HG03442 (cell line): ENCODE measurements at regions not wholly inside any gene's neighbourhood (a gene's known extent, or its start where the extent isn't known, plus 50 kb on each side); places are given as distances from the start of the nearest gene placed in this dataset.

Experiments
- ATAC-seq: cut with Tn5 transposase; IDR thresholded peaks from one replicate; pipeline ENCODE4 v1.9.1; 2021; ENCODE audit warnings: mild to moderate bottlenecking, moderate library complexity; ENCODE audit not compliant: unreplicated experiment

DNA sequence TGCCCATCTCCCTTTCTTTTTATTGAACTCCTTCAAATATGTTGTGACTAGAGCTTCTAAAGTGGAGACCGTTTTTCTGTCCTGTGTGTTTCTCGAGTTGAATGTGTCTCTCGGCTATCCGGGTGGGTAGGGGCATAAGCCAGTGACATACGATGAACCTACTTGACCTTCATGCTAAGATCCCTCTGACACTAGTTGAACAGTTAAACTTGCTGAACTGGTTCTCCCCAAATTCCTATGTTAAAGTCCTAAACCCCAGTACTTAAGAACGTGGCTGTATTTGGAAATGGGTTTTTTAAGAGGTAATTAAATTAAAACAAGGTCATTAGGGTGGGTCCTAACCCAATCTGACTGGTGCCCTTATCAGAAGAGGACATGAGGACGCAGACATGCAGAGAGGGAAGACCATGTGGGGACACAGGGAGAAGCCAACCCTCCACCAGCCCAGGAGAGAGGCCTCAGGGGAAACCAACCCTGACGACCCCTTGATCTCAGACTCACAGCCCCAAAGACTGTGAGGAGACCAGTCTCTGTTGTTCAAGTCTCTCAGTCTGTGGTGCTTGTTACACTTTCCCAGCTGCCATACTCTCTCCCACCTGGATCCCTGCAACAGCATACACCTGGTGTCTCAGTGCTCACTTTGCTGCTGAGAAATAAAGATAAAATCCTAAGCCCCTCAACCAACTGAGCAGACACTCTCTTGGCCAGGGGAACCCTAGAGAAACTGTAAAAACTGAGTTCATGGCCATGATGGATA lies 208.4 kb downstream of the MYLK4 start:
- ATAC-seq, result no peak

DNA sequence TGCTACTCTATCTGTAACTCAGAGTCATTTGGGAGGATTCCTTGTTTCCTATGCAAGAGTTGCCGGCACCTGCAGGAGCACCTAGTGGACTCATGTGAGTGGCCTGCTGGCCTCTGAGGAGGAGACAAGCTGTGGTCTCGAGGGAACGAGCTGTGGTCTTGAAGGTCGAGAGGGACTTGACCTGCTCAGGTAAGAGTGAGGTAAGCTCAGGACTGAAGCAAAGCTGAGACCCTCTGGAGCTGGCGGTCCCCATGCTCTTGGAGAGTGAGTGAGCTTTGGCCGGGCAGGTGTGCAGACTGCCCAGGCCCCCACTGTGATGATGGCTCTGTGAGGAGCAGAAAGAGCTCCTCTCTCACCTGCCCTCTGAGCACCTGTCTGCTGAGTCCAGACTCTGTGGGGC lies 214.3 kb downstream of the MYLK4 start:
- no peak for ATAC-seq

DNA sequence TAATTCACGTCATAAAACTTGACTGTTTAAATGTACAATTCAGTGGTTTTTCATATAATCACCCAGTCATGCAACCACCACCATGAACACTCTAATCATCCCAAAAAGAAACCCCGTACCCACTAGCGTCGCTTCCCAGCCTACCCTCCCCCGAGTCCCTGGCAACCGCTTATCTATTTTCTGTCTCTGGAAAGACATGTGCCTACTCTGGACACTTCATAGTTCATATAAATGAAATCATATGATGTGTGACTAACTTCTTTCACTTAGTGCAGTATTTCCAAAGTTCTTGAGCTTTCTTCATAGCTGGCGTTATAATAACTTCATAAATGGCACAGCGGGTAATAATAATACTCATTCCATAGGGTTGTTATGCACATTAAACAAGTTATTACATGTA lies 215.2 kb downstream of the MYLK4 start:
- ATAC-seq, result no peak

DNA sequence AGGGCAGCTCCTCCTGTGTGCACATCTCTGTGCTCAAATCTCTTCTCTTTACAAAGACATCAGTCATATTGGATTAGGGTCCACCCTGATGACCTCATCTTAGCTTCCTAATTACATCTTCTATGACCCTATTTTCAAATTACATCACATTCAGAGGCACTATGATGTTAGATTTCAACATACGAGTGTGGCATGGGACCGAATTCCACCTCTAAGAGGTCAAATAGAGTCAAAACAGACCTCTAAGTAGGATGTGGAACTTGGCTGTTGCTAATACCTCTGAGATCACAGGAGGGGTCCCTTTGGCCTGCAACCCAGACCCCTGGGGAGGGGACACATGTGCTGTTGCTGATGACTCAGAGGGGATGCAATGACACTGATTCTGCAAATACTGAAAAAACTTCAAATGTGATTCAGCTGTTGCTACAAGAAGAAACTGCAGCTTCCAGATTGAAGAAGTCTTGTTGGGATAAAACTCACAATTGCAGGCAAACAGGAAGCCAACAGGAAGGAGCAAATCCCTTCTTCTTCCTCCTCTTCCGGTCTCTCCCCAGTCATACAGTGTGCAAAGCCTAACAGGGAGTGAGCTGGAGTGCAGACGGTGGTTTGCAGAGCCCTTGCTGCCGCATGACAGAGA lies 216.2 kb downstream of the MYLK4 start:
- ATAC-seq, result no peak

DNA sequence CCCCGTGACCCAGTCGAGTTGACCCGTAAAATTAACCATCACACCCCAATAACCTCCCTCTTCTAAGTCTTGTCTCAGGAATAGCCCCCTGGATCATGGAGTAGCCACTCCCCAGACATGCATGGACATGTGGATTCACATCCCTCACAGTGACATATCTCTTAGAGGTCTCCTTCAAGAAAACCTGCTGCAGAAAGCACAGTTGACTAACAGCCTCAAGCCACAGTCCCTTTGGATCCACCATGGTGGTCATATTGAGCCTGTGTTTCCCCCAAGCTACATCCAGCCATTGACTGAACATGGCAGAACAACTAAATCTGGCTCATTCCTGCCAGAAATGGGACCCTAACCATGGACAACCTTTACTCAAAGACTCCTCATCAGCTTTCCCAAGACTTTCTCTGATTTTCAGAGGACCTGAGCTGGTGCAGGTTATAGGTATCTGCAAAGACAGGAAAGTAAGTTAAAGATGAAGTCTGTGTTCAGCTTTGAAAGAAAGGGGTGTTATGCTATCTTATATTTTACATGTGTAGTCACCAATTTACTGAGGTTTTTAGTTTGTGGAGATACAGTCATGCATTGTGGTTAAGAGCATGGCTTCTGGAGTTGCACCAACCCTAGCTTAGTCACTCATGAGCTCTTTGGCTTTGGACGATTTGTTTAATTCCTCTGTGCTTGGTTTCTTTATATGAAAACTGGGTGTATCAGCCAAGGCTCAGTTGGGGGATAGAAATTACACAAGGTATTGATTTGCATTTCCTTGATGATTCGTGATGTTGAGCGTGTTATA lies 219.1 kb downstream of the MYLK4 start:
- no peak for ATAC-seq

DNA sequence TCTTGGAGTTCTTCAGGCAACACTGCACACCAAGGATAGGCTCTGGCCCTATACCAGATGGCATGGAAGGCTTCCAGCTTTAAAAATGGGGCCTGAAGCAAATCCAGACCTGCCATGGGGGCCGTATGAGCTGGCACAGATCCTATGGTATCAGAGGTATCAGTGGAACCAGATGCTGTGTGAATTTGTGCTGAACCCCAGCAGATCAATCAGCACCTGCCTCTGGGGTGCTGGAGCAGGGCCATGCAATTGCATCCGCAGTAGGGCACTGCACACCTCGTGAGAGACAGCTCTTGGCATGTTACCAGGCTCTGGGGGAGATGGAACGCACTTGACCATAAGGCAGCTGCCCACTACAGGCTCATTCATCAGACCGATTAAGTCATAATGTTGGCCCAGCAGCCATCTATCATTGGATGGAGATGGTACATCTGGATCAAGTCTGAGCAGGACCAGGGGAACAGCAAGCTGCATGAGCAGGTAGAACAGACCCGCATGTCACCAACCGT lies 221.5 kb downstream of the MYLK4 start:
- no peak for ATAC-seq

DNA sequence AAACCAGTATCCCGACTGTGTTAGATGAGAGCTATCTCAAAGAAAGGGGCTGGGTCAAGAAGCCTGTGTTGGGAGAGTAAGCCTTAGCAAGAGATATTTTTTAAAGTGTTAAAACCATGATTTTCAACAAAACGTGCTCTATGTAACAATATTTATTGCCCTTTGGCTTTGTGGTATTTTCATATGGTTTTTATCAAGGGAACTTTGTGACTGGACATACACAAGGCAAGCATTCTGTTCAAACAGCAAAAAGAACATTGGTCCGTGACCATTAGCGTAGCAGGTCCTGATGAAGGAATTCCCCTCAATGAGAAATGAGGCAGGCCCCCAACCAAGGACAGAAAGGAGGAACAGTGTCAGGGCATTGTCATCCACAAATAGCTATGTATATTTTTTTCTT lies 222.6 kb downstream of the MYLK4 start:
- no peak for ATAC-seq

DNA sequence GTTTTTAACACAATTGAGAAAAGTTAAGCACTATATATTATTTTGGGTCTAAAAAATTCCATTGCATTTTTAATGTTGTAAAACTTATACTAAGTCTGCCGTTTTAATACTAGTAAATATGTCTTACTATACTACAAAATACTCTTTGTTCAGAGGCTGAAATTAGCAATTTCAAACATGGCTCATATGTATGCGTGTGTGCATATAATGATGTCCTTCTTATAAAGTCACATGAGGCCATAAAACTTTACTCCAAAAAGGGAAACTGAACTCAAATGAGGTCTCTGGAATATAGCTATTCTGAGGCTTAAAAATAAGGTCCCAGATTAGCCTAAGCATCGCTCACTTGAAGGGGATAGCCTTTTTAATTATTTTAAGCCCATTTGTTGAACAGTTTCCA lies 224.0 kb downstream of the MYLK4 start:
- ATAC-seq, result no peak

DNA sequence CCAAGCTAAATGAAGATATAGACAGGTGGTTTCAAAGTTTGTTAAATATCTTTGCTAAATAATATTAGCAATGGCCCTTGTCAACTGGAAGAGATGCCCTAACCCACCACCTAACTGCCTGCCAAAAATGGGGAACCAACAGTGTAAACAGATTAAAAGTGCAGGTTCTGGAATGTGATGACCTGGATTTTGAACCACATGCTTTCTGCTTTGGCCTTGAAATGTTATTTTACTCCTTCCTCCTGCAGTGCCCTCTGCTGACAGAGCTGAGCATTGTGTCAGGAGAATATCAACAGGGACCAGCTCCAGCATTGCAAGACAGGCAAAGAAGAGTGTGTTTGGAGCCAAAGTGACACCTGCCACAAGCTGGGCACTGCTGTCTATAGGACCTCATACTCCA lies 226.6 kb downstream of the MYLK4 start:
- no peak for ATAC-seq

DNA sequence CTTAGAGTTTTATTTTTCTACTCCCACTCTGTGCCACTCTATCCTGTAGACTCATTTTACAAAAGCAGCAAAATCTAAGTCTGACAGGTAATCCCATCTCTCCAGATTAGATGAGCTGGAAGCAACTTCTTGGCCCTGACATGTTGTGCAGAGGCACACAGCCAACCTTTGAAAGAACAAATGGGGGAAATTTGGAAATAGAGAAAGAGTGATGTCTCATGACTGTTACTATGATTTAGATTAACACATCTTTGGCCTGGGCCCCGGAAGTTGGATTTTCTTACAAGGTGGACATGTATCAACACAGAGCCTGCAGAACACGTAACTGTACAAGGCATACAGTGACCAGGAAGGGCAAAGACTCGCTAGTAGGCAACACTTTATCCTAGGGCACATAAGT lies 227.7 kb downstream of the MYLK4 start:
- no peak for ATAC-seq

DNA sequence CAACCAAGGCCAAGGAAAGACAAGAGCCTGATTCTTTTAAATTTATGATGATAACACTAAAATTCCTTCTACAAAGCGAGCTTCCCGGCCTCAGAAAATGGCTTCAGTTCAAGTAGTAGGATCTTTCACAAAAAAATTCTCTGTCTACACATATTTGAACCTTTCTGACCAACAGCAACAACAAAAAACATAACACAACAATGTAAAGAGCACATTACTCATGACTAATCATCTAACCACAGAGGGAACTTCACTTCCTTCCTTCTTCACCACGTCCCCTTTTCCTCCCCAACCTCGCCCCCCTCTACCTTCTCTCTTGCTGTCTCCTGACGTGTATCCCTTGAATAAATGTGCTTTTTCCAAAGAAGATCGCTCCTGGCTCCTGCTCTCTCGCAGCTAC lies 228.2 kb downstream of the MYLK4 start:
- no peak for ATAC-seq

DNA sequence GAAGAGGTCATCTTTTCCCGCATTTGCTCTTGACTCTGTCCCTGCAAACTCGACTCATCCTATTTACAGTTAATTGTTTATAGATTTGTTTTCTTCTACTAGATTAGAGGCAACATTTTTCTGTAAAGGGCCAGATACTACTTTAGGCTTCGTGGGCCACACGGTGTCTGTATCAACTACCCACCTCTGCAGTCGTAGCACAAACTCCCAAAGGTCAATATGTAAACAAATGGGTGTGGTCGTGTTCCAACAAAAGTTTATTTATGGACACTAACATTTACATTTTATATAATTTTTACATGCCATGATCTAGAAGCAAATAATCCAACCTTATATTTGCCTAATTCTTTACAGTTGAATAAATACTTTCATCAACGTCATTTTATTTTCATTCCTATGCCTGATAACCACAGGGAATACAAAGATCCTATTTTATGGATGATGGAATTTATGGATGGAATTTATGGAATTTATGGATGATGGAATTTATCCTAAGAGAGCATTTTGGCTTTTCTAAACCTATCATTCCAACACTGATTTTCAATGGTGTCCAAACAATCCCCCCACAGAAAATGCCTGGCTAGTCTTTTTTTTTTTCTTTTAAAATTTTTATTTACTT lies 232.8 kb downstream of the MYLK4 start:
- no peak for ATAC-seq

DNA sequence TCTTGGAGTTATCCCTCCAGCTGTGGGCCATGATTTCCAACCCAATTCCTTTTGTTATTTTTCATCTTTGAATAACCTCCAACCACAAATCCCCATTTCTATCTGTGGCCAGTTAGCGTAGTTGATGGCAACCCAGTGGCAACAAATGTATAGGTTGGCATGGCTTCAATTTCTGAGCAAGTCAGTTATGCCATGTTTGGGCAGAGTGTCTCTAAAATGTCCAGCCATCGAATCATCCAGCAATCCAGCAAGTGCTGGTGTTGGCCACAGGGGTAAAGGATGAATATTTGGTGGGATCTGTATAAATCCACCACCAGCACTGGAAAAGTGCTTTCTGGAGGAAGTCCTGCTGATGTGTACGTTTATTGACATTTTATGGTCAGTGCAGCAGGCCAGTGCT lies 233.3 kb downstream of the MYLK4 start:
- no peak for ATAC-seq

DNA sequence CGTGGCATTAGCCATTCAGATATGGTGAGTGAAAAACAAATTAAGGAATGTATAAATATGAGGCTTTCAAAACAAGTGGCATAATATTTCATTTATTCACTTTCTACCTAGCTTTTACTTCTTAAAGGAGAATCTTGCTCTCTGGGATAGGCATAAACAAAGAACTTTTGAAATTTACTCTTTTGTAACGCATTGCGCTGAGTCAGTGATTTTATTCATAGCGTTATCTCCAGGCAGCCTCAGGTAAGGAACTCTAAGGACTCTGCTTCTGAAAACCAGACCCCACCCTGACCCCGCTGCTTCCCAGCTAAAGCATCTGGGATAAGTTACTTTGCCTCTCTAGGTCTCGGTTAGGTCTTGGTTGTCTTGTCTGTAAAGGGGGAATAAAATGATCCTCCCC lies 234.7 kb downstream of the MYLK4 start:
- ATAC-seq, result no peak

DNA sequence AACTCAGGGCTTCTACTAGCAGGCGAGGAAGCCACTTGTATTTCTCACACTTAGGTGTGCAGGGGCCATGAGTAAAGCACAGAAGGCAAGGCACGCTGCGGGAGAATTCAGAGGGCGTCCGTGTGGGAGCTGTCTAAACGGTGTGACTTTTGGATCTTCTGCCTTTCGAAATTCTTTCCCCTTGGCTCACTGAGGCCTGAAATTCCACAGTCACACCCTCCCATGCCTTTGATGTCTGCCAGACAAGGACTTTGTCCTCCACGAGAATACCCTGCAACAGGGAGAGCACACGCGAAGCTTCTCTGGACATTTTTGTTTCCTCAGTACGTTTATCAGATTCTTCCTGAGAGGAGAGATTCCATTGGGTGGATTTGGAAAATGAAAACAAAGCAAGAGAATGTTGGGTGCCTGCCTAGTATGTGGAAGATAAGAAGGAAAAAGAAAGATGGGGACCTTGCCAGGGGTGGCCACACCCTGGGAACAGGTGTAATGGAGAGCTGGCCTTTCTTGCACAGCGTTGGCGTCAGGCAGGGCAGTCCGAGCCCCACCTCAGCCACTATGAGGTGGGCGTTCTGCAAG lies 235.7 kb downstream of the MYLK4 start:
- ATAC-seq, result no peak

DNA sequence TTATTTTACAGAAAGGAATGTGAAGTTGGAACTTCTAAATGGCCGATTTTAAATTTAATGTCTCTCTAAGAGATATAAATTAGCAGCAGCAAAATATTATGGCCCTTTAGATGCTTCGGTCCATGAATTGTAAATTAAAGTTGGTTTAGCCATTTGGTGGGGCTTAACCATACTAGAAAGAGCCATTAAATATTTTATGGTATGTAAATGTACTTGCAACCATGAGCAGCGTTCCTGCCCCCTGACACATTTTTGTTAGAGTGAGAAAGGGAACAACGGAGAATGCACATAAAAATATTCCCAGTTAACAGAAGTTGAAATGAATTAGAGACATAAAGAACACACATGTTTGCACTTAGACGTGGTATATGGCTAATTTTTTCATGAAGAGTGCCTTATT lies 237.9 kb downstream of the MYLK4 start:
- ATAC-seq, result no peak

DNA sequence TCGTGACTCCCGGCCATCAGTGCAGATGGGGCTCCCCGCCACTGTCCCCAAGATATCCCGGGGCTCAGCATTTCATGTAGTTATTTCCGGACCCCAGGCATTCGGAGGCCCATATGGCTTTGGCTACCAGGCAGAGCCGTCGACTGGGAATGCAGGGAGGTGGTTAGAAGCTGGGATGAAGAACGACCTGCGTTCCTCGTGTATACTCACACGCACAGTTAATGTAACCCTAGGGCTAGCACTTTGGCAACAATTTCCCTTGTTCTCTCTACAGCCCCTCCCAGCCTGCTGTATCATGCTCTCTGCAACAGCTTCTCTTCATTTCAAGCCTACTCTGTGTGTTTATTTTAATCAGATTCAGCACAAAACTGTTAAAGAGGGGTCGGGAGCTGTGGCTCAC lies 240.4 kb downstream of the MYLK4 start:
- no peak for ATAC-seq

DNA sequence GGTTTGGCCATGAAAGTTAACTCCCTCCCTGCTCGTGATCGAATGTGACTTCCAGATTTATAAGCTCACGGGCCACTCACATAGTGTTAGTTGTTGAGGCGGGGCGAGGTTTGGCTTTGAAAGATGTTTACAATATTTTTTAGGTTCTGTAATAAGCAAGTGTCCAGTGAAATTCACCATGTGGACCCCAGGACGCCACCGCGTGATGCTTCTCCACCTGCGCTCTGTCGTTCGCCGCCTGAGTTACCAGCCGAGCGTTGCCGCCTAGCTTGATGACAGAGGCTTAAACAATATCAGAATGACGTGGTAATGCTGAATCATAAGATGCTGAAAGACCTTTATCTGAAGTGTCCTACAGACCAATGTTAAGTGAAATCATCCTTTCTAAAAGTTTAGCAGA lies 241.0 kb downstream of the MYLK4 start:
- no peak for ATAC-seq

DNA sequence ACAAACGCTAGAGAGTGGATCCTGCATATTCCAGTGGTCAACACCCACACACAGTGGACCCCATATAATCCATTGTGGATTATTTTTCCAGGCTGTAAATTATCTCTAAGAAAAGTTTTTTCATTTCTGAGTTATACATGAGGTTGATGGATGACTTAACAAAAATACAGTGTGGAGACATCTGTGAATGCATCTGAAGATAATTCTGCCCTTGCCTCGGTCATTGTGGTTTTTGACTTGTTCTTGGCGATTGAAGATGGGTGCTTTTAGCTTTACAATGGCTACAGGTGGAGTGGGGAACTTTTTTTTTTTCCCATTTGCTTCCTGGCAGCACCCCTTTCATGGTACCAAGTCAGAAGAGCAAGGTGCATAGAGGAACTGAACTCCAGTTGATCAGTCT lies 242.7 kb downstream of the MYLK4 start:
- ATAC-seq, result no peak

DNA sequence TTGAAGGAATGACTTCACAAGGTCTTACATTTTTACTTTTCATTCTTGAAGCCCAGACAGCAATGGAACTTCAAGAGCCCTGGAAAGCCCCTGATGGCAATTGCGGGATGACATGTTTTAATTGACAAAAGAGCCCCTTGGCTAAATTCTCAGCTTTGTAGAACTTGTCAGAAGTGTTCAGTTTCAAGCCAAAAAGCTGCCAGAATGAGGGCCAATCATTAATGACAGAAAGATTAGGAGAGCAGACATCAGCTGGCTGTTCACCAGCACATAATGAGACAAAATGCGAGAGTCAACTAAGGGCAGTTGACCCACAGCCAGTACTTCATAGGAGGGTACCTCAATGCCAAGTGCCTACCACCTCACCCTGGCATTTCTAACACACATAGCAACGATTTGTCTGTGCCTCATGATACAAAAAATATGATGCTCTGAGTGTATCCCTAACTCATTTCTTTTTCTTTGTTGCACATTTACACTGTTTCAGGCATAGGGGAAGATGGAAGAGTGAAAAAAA lies 243.1 kb downstream of the MYLK4 start:
- no peak for ATAC-seq

DNA sequence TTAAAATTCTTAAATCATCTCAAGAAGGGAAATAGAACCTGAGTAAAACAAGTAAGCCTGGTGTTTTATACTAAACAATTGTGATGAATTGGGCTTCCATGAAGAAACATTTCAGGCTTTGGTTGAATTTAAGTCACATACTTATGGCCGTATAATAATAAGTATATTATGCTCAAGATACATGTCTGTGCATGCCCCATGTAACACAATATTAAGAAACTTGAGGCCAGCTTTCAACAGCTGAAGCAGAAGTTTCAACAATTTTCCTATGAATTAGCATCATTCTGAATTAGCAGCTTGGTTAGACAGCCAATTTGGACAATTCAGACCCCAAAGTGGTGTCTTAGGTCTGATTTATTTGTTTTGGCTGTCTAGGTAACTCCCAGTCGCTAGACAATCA lies 243.7 kb downstream of the MYLK4 start:
- no peak for ATAC-seq
